Left renal pelvis (tissue), 4 donors: ENCODE measurements at regions not wholly inside any gene's neighbourhood (a gene's known extent, or its start where the extent isn't known, plus 50 kb on each side); places are given as distances from the start of the nearest gene placed in this dataset.

ENCODE experiments used
- DNase-seq, 4 donors: peaks; one replicate each; pipeline ENCODE4 v3.0.0-alpha.2; 2013; ENCODE audit warnings: low read depth in 4 of 4, low spot score in 3 of 4

DNA sequence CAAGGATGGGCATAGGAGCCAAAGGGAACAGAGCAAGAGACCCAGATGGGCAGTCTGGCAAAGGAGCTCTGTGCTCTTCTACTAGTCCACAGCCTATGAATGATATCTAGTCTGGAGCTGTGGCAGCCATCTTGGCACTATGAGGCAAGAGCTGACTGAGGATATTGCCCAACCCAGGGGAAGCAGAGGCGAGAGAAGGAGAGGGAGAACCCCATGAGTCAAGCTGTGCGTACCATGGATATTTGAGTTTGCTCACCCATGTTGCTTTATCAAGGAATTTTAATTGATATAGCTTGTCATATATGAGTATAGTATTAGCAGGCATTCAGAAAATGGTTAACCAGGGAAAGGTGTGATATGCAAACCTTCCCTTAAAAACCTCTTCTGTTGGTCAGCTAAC lies 420.9 kb downstream of the PRDM2 start:
- DNase-seq: no peak

DNA sequence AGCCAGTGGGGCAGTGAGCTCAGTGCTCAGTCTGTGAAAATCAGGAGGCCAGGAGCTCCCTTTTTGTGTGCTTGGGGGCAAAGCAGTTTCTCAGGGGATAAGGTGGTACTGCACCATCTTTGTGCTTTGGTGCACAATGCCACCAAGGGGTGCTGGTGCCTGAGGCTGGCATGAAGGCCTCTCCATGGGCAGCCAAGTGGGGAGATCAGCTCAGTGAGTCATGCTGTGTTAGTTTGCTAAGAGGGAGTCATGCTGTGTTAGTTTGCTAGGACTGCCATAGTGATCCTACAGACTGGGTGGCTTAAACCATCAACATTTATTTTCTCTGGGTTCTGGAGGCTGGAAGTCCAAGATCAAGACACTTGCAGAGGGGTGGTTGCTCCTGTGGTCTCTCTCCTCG lies 428.1 kb downstream of the PRDM2 start:
- no peak for DNase-seq

DNA sequence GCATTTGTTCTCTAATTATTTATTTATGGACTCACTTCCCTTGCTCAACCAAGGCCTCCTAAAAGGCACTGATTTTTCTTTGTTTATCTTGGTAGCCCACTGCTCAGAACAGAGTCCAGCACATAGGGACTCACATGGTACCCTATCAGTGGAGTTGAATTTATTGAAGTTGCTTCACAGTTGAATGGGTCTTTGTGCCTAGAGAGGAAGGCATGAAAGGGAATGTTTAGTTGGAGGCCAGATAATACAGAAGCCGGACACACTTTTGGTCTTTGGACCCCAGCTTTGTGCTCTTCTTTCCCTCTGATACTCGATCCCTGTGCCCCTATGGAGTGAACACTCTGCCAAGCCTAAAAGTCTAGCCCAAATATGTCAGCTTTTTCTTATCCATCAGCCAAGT lies 429.0 kb downstream of the PRDM2 start:
- DNase-seq: no peak

DNA sequence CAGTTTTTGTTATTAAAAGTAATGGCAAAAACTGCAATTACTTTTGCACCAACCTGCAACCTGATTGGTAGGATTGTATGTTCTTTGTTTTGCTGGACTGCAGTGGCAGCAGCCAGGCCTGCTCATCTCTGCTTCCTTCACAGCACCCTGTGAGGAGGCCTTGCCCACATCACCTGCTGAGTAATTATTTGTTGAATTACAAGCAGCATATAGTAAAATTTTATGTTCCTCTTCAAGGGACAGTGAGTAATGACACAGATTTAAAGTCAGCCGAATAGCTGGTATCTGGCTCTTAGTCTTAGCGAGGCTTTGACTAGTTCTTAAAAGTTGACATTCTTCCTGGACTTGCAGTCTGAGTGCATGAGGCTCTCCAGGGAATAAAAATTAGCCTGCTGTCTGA lies 435.1 kb downstream of the PRDM2 start:
- DNase-seq: no peak

DNA sequence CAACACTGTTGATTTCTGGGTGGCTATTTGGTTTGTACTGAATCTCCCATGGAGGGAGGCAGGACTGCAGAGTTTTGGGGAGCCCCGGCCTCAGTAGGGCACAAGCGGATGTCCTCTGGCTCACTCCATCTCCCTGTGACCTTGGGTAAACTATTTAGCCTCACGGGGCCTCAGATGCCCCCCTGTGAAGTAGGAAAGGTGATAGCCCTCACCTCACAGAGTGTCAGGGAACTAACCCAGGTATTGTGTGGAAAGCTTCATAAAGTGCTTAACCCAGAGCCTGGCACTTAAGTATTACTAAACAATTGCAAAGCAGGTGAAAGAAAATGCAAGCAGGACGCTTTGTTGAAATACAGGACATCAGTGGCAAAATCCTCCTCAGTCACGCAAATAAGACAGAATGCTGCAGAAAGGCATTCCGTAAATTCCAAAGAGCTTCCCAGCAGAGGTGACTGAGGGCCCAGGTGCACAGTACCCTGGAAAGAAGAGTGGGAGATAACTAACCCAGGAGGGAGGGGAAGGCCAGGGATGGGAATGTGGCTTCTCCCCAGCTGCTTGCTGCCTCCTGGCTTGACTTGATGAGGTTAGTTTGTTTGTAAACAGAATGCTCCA lies 436.3 kb downstream of the PRDM2 start:
- no peak for DNase-seq

DNA sequence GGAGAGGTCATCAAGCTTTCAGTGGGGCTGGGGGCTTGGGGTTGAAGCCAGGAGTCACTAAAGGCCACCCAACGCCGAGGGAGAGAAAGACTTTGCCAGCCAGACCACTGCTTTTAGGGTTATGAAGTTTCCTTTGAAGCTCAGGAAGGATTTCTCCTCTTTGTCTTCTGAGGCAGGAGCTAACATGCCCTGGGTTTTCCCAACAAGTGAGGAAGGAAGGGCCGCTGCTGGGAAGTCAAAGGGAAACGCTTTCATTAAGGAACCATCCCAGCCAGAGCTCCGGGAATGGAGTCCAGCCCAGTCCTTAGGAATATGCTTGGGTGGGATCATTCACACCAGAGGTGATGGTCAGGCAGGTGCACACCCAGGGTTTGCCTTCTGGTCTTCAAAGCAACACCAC lies 436.9 kb downstream of the PRDM2 start:
- DNase-seq: no peak

DNA sequence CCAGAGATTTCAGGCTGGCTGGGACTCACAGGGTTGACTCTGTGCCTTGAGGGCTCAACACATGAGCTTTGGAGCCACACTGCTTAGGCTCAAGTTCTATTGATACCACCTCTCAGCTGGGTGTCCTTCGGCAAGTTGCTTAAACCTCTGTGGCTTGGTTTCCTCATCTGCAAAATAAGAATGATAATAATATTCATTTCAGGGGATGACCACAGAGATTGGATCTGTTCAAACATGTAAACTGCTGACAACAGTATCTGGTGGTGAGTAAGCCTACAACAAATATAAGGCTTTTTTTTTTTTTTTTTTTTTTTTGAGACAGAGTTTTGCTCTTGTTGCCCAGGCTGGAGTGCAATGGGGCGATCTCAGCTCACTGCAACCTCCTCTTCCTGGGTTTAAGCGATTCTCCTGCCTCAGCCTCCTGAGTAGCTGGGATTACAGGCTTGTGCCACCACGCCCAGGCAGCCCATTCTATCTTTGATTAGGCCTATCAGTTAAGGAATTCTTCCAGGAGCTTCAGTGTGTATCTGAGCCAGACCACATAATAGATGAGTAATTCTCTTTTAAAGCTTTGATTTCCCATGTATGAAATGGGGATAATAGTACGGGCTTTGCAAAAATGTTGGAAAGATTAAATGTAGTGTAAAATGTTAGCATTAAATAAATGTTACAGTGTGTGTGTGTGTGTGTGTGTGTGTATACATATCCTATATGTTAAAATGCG lies 437.6 kb downstream of the PRDM2 start:
- no peak for DNase-seq

DNA sequence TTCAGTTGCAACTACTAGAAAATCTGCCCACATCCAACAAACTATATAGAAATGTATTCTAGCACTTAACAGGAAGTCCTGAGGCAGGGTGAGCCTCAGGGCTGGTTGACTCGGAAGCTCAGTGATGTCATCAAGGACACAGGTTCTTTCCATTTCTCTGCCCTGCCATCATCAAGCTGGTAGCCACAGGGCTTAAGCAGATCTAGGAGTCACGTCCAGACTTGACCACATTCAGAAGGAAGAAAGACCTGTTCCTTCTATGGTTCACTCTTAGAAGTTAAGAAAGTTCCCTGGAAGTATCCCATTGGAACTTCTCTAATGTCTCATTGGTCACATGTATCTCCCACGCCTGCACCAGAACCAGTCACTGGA lies 438.1 kb downstream of the PRDM2 start:
- DNase-seq: no peak

DNA sequence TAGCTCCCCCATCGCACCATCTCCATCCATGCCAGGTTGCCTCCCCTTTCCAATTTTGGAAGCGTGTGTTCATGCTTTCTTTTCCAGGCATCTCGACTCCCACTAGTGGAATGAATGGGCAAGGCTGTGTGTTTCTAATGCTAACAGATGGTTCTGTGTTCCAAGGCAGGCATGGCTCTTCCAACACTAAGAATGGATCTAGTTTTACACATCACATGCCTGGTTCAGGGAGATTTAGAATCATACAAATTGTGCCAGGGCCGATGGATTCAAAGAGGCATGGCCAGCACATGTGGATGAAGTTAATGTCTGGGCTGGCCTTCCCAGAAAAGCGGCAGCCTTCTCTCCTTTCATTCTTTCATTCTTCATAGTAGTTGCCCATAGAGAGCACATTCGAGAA lies 438.7 kb downstream of the PRDM2 start:
- DNase-seq: no peak

DNA sequence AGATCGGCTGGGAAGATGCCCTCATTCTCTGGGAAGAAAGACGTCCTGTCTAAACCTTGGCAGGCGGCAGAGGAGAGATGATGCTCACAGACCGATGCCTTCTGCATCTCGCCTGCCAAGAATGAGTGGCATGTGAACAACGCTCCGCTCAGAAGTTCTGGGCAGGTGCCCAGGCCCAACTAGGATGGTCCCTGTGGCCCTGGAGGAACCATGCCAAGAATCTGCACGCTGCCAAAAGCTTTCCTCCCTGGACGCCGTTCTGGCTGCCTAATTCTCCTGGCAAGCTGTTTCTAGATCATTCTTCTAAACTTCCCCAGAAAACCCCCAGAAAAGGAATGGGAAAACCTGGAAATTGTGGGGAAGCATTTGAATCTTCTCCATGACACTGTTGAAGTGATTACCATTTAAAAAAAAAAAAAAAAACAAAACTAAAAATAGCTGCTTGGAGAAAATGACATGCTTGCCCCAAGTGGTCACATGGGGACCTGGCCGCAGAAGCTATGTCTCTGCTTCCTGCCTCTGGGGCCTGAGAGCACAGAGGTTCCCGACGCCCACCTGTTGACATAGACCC lies 440.9 kb downstream of the PRDM2 start:
- DNase-seq: no peak

DNA sequence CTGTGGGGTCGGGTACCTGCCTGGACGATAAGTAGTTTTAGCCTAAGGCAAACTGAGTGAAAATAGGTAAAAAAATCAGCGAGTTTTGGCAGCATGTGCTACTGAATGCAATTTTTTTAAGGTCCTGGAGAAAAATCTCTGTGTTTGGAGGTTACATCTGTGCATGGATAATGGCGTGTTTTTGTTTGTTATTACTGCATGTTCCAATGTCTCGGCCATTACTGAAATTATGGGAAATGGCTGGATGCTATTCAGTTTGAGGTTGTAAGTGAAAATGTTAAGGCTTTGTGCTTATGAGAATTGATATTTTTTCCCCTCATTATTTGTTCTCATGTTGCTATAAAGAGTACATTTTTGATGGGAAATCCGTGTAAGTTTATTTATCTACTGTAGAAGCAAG lies 441.7 kb downstream of the PRDM2 start:
- no peak for DNase-seq

DNA sequence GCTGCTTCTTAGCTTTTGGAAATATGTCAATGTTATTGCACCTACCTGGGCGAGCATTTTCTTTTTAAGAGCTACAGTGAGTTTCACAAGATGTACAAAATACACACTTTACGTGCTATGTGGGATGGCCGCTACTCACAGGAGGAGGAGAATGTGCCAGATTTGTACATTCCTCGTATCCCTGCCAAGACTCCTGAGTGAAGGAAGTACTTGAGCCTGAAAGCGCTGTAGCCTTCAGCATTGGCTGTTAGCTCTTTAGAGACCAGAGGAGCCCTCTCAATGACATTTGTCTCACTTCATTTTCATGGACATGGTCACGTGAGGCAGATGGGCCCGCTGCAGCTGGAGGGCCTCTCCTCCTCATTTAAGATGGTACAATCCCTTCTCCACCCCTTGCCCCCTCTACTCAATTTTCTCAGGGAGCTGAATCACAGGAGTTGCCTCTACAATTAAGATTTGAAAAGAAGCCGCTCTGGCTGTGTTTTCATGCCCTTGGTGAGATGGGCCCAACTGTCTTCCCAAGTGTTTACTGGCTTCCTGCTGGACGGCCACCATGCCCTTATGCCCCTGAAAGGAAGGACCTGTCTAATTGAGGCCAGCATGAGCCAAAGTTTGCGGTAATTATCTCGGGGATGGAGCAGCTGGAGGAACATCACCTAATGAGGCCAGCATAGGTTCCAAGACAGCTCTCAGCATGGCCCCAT lies 442.6 kb downstream of the PRDM2 start:
- DNase-seq: no peak

DNA sequence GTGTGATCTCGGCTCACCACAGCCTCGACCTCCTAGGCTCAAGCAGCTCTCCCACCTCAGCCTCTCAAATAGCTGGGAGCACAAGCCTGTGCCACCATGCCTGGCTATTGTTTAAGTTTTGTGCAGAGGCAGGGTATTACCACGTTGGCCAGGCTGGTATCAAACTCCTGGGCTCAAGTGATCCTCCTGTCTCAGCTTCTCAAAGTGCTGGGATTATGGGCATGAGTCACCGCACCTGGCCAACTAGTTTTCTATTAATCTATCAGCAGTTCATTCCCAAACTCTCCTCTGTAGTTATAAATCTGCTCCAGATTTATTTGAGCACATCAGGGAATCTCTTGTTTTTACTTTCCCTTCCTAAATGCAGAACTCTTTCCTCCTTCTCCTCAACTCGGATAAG lies 443.8 kb downstream of the PRDM2 start:
- DNase-seq: no peak

DNA sequence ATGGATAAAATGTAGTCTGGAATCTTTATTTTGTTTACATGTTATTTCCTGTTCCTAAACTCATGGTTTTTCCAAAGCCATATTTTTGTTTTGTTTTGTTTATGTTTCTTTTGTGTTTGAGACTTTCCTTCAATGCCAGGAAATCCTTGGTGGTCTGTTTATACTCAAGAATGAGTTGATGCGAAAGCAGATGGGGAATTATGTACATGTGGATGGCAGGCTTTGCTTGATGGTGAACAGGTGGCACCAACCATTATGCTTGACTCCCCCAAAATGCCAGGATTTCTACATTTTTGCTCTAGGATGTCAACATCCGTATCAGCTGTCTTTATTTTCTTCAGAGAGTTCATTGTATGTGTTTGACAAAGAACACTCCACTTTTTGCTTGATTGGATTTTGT lies 448.5 kb downstream of the PRDM2 start:
- DNase-seq: no peak

DNA sequence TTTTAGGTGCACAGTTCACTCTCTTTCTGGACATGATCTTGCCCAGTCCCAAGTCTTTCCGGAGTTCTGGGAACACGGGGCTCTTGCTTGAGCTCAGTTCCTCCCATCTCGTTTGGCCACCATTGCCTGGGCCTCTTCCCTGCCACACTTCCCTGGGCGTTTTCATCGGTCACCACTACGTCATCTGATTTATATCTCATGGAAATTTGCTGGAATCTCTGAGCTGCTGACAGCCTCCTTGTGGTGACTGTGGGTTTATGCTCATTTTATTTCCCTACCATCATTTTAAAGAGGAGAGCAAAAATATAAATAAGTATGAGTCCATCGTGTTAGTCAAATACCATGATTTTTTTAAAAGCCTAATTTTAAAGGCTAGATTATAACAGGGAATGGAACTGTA lies 449.1 kb upstream of the KAZN start:
- no peak for DNase-seq

DNA sequence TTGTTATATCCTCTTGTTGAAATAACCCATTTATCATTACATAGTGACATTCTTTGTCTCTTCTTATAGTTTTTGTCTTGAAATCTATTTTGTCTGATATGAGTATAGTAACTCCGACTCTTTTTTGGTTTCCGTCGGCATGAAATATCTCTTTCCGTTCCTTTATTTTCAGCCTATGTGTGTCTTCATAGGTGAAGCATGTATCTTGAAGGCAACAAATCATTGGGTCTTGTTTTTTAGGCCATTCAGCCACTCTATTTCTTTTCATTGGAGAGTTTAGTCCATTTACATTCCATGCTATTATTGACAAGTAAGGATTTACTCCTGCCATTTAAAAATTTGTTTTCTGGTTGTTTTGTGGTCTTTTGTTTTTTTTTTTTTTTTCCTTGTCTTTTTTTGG lies 441.9 kb upstream of the KAZN start:
- no peak for DNase-seq

DNA sequence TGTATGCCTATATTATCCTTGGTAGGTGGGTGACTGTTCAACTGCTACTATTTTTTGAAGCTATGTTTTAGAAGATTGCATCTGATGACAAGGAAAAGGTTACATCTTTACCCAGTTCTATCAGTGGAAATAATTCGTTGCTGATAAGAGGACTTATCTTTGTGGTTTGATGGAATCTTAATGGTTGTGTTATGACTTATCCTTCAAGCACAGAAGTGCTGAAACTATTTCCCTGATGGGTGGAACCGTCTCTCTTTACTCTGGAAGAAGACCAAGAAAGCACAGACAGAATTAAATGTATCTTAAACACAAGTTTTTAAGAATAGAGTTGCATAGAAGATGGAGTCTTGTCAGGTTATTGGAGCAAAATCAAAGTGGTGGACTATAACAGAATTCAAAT lies 437.7 kb upstream of the KAZN start:
- no peak for DNase-seq

DNA sequence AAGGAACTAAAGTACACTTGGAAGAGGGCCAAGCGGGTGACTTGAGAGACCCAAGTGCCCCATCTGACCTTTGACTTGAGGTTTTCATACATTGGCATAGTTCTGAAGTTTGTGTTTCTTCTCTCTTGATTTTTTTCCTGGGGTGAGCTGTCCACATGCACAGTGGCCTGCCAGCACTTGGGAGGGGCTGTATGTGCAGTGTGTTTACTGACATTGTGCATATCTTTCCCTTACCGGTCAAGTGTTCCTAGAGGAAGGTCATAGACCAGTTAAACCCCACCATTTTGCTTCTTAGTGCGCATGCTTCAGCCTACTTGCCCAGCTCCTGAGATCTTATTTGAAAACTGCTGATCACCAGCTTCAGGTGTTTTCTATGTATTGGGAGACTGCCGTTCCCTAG lies 435.2 kb upstream of the KAZN start:
- DNase-seq: no peak

DNA sequence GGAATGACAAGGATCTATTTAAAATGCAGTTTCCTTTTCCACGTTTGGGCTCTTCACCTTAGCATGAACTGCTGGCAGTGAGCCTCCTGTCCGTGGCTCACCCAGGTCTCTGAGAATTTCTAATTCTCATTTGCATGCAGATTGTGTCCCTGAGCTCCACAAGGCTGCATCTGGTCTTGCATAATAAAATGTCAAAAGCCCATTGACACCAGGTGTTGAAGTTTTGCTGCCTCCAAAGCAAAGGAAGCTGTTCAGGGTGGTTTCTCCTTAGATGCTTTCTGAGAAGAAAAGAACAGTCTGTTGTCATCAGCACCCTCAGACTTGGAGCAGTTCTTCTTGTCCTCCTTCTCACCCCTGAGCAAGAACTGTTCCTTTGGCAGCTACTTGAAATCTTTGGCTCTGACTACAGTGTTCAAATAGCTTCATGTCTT lies 433.1 kb upstream of the KAZN start:
- DNase-seq: no peak

DNA sequence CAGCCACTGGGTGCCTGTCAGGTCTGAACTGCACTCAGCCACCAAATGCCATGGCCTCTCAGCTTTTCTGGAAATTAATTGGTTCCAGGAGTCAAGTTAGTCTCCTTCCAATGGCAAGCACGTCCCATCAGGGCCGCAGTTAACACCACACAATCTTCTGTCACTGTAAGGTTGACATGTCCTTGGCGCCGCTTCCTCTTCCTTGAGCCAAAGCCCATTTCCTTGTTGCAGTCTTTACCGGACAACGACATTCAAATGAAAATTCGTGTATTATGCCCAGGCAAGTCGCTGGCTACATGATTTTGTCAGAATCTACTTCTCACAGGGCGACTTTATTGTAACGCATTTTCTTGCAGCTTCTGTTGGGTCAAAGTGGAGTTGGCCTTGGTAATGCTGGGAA lies 430.6 kb upstream of the KAZN start:
- DNase-seq: no peak

DNA sequence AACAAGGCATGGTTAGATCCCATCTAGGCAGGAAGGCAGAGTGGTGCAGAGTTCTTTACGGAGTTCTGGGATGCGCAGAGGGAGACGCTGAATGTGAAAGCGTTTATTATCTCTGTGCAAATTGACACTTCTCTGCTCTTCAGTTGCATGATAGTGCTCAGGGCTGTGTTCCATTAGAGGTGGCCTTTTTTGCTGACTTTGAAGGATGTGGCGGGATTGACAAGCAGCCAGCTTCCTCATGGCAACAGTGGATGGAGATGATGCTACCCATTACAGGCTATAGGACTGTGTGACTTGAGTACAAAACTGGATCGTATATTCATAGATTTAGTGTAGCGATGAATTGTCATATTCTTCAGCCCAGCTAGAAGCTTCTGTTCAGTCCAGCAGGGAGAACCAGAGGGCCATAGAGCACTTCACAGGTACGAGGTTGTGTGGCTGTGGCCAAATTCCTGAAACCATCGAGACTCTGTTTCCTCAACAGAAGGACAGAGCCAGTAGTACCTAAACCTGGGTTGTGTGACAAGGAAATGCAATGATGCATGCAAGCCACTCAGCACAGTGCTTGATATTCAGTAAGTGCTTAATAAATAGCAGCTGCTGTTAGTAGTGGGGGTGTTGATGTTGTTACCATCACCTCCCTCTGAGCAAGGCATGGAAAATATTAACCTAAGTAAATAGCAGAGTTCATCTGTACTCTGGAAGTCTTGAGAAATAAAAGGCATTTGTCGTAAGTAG lies 430.0 kb upstream of the KAZN start:
- no peak for DNase-seq
